Heart left ventricle (tissue), 16 donors: ENCODE measurements at regions not wholly inside any gene's neighbourhood (a gene's known extent, or its start where the extent isn't known, plus 50 kb on each side); places are given as distances from the start of the nearest gene placed in this dataset.

Experiments
- ATAC-seq, 4 donors: fragments of 200-7000 bp; cut with Tn5 transposase; one replicate each; pipeline ENCODE4 v1.9.1; 2020 to 2022; ENCODE audit warnings: moderate library complexity in 4 of 4, mild to moderate bottlenecking in 3 of 4, moderate number of reproducible peaks in 1 of 4
- DNase-seq, 5 donors: peaks; one replicate each; pipeline ENCODE4 v3.0.0-alpha.2; 2020
- H3K27ac ChIP-seq, 12 donors: fragments of 200-600 bp; sonication (generic) in 4 of 12; one replicate each; pipeline versions ENCODE4 v1.5.0 to v1.8.0; 2016 to 2022; ENCODE audit warnings: mild to moderate bottlenecking in 2 of 12
- H3K27me3 ChIP-seq, 9 donors: fragments of 200-600 bp; sonication (generic) in 2 of 9; one replicate each; pipeline versions ENCODE4 v1.5.1 to v1.8.0; 2016 to 2022; ENCODE audit warnings: mild to moderate bottlenecking in 3 of 9
- H3K36me3 ChIP-seq, 9 donors: fragments of 200-600 bp; sonication (generic) in 2 of 9; one replicate each; pipeline versions ENCODE4 v1.5.0 to v1.8.0; 2018 to 2022; ENCODE audit warnings: mild to moderate bottlenecking in 2 of 9
- H3K4me1 ChIP-seq, 12 donors: fragments of 200-600 bp; sonication (generic) in 4 of 12; one replicate each; pipeline versions ENCODE4 v1.5.0 to v1.8.0; 2016 to 2022; ENCODE audit warnings: mild to moderate bottlenecking in 3 of 12
- H3K4me3 ChIP-seq, 12 donors: fragments of 200-600 bp; sonication (generic) in 4 of 12; one replicate each; pipeline versions ENCODE4 v1.5.0 to v1.8.0; 2017 to 2022; ENCODE audit warnings: mild to moderate bottlenecking in 9 of 12, moderate library complexity in 4 of 12
- H3K9me3 ChIP-seq, 12 donors: fragments of 200-600 bp; sonication (generic) in 4 of 12; one replicate each; pipeline versions ENCODE4 v1.5.0 to v1.8.0; 2016 to 2022; ENCODE audit warnings: mild to moderate bottlenecking in 1 of 12
- CTCF ChIP-seq, 12 donors: fragments of 200-600 bp; sonication (generic) in 4 of 12; IDR thresholded peaks; one replicate each; pipeline versions ENCODE4 v1.5.0 to v1.8.0; 2018 to 2022; ENCODE audit warnings: antibody characterized with exemption in 12 of 12, mild to moderate bottlenecking in 5 of 12
- POLR2A ChIP-seq, 2 donors: fragments of 450-650 bp; IDR thresholded peaks; one replicate each; pipeline ENCODE4 v1.6.1; 2017; ENCODE audit warnings: antibody characterized with exemption in 2 of 2, mild to moderate bottlenecking in 2 of 2, moderate library complexity in 2 of 2
- WGBS, 4 donors: extraction: QIAGEN DNeasy Blood & Tissue Kit in 2 of 4; methylation state at CpG; one replicate each; pipeline versions ENCODE4 v1.1.5 to v1.1.7; 2013 to 2018; 5-methylcytosine and 5-hydroxymethylcytosine counted together
- intact Hi-C, 10 donors: fragments of 100-400 bp; cut with DNase I; formaldehyde crosslinking; loops; one replicate each; pipeline versions ENCODE4 v1.11.1 to v1.14.2; 2022
- donor health status: ischemic (EF 13 %, LVEDD 7.1; RV severe dilation, severe dysfunction).
- donor health status: healthy with polysubstance abuse.
- donor health status: DM: no; HTN: yes; CAD: no.
- donor health status: DM: no; HTN: no; CAD: no.
- donor health status: ischemic (EF 25% LVEDD 6.9; RV normal size, moderate dysfunction).
- donor health status: ischemic (EF 25% LVEDD 5.7; RV mildly dilated, moderate dysfunction).
- donor health status: healthy.
- donor health status: DM: yes; HTN: yes; CAD: no.
- donor health status: ischemic (EF 35%, LVEDD 5.7; RV mildly dilated, moderate dysfunction).
- donor health status: nonischemic (EF 11% LVEDD 7.7; RV severe dilation, severe dysfunction).
- donor health status: DM: yes; HTN: yes; CAD: no.
- donor health status: PGD.
- donor health status: ischemic (EF 29% LVEDD 5.4; RV normal size, mild dysfunction).
- donor health status: nonischemic (EF 23%, LVEDD 6.1; RV moderate dilation, normal function).

GRCh38 chr4:126262665-126263064, 947.9 kb downstream of the FAT4 start:
- ATAC-seq: no peak
- no peak for TF ChIP-seq POLR2A (IDR thresholded peaks at IDR 0.05)
- H3K4me1 ChIP-seq: peaks cover 0 to 4% (median 0%) of the 10 kb centered on the region in 12 donors
- H3K27ac ChIP-seq: no peak overlapping the region
- H3K4me3 ChIP-seq: no peak overlapping the region
- H3K27me3 ChIP-seq: no peaks in the 10 kb centered on the region
- intact Hi-C loops: no loop called here
- H3K36me3 ChIP-seq: no peaks in the 10 kb centered on the region
- WGBS, 4 donors: 65 to 80% (median 71%) methylated on average over 2 of the region's 2 CpGs
- no peak for DNase-seq
- H3K9me3 ChIP-seq: no peaks in the 10 kb centered on the region

- Histone ChIP-seq H3K4me1 (peaks cover 0 to 11% (median 0%) of the 10 kb centered on the region in 12 donors), H3K9me3 (no peaks in the 10 kb centered on the region), H3K4me3 (no peak overlapping the region), H3K27me3 (no peaks in the 10 kb centered on the region), H3K27ac (no peak overlapping the region), H3K36me3 (no peaks in the 10 kb centered on the region)
- DNase-seq: no peak
- ATAC-seq: no peak
- intact Hi-C loops: no loop called here
- TF ChIP-seq POLR2A (IDR thresholded peaks at IDR 0.05) (no peak), CTCF (IDR thresholded peaks at IDR 0.05) (no peak)
Observed at GRCh38 chr4:126264839-126265238, 950.1 kb downstream of the FAT4 start.

GRCh38 chr4:126265888-126266287, 951.1 kb downstream of the FAT4 start:
- no peak for TF ChIP-seq CTCF (IDR thresholded peaks at IDR 0.05)
- TF ChIP-seq POLR2A (IDR thresholded peaks at IDR 0.05): no peak
- no peaks in the 10 kb centered on the region for H3K27me3 ChIP-seq
- H3K9me3 ChIP-seq: no peaks in the 10 kb centered on the region
- no peak overlapping the region for H3K27ac ChIP-seq
- intact Hi-C loops: no loop called here
- no peak for DNase-seq
- no peak overlapping the region for H3K4me3 ChIP-seq
- no peaks in the 10 kb centered on the region for H3K36me3 ChIP-seq
- H3K4me1 ChIP-seq: peaks cover 0 to 11% (median 0%) of the 10 kb centered on the region in 12 donors
- no peak for ATAC-seq

- ATAC-seq (no peak), DNase-seq (no peak)
Observed at GRCh38 chr4:126267689-126268088, 952.9 kb downstream of the FAT4 start.

More at GRCh38 chr4:126267689-126268088, 952.9 kb downstream of the FAT4 start:
- no peak overlapping the region for H3K4me3 ChIP-seq
- H3K4me1 ChIP-seq: peaks cover 0 to 11% (median 0%) of the 10 kb centered on the region in 12 donors
- intact Hi-C loops: no loop called here
- WGBS, 4 donors: 26 to 47% (median 29%) methylated on average over 1 of the region's 1 CpG
- H3K36me3 ChIP-seq: no peaks in the 10 kb centered on the region
- no peak overlapping the region for H3K27ac ChIP-seq
- TF ChIP-seq CTCF (IDR thresholded peaks at IDR 0.05): no peak
- no peak for TF ChIP-seq POLR2A (IDR thresholded peaks at IDR 0.05)
- H3K9me3 ChIP-seq: no peaks in the 10 kb centered on the region
- H3K27me3 ChIP-seq: no peaks in the 10 kb centered on the region
